ENCODE measurements at regions not wholly inside any gene's neighbourhood (a gene's known extent, or its start where the extent isn't known, plus 50 kb on each side); places are given as distances from the start of the nearest gene placed in this dataset.

DNA sequence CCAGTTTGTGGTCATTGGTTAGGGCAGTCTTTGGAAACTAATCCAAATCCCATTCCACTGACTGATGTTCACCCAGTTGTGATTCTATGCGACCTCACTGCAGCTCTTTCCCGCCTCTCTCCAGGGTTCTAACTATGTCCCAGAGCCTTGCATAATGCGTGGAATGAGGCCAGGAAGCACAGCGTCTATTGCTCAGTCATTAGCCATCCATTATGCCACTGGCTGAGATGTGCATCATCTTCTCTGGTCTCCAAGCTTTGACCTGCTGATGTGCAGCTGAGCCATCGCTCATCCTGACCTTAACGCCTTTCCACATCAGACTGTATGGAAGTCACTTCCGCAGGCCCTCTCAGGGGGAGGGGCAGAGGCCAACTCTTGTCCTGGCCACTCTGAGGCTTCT lies 115.4 kb upstream of the VRK1 start:
- TF ChIP-seq, protein P1, sequence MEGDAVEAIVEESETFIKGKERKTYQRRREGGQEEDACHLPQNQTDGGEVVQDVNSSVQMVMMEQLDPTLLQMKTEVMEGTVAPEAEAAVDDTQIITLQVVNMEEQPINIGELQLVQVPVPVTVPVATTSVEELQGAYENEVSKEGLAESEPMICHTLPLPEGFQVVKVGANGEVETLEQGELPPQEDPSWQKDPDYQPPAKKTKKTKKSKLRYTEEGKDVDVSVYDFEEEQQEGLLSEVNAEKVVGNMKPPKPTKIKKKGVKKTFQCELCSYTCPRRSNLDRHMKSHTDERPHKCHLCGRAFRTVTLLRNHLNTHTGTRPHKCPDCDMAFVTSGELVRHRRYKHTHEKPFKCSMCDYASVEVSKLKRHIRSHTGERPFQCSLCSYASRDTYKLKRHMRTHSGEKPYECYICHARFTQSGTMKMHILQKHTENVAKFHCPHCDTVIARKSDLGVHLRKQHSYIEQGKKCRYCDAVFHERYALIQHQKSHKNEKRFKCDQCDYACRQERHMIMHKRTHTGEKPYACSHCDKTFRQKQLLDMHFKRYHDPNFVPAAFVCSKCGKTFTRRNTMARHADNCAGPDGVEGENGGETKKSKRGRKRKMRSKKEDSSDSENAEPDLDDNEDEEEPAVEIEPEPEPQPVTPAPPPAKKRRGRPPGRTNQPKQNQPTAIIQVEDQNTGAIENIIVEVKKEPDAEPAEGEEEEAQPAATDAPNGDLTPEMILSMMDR (IDR thresholded peaks at IDR 0.05; ENCODE audit: low read length): no peak
- TF ChIP-seq EZH2 (IDR thresholded peaks at IDR 0.05; ENCODE audit: borderline replicate concordance, low read length): no peak
